ENCODE measurements at regions not wholly inside any gene's neighbourhood (a gene's known extent, or its start where the extent isn't known, plus 50 kb on each side); places are given as distances from the start of the nearest gene placed in this dataset.
A peak's percentile ranks its signal among the peaks of the same experiment; 100 is the strongest.

DNA sequence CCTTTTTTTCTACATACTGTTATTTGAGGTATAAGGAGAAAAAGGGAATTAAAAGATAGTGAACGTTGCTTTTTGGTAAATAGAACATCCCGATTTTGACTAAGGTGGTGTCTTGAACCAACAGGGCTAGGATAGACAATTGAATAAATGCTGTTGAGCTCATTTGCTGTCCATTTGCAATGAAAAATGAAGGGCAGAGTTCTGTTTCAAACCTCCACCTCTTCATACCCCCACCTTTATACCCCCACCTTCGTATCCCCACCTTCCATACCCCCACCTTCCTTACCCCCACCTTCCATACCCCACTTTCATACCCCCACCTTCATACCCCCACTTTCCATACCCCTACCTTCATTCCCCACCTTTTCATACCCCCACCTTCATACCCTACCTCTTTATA is 93.4 kb upstream of the NAA20 start:
- WGBS, 4 donors = 59 to 78% (median 62%) methylated on average over 3 of the region's 3 CpGs
- H3K4me1 ChIP-seq = peaks cover 11 to 77% (median 63%) of the 10 kb centered on the region in 12 donors

DNA sequence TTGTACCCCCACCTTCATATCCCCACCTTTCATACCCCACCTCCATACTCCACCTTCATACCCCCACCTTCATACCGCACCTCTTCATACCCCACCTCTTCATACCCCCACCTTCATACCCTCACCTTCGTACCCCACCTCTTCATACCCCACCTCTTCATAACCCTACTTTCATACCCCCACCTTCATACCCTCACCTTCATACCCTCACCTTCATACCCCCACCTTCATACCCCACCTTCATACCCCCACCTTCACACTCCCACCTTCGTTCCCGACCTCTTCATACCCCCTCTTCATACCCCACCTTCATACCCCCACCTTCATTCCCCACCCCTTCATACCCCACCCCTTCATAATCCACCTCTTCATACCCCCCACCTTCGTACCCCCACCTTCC is 92.9 kb upstream of the NAA20 start:
- no peak for TF ChIP-seq POLR2A (IDR thresholded peaks at IDR 0.05)
- TF ChIP-seq, protein P1, sequence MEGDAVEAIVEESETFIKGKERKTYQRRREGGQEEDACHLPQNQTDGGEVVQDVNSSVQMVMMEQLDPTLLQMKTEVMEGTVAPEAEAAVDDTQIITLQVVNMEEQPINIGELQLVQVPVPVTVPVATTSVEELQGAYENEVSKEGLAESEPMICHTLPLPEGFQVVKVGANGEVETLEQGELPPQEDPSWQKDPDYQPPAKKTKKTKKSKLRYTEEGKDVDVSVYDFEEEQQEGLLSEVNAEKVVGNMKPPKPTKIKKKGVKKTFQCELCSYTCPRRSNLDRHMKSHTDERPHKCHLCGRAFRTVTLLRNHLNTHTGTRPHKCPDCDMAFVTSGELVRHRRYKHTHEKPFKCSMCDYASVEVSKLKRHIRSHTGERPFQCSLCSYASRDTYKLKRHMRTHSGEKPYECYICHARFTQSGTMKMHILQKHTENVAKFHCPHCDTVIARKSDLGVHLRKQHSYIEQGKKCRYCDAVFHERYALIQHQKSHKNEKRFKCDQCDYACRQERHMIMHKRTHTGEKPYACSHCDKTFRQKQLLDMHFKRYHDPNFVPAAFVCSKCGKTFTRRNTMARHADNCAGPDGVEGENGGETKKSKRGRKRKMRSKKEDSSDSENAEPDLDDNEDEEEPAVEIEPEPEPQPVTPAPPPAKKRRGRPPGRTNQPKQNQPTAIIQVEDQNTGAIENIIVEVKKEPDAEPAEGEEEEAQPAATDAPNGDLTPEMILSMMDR (IDR thresholded peaks at IDR 0.05) = no peak
- no peak overlapping the region for H3K4me3 ChIP-seq
- 67 to 84% (median 71%) methylated on average over 5 of the region's 5 CpGs for WGBS, 4 donors
- H3K36me3 ChIP-seq = no peaks in the 10 kb centered on the region
- no peaks in the 10 kb centered on the region for H3K27me3 ChIP-seq
- peaks cover 11 to 78% (median 62%) of the 10 kb centered on the region in 12 donors for H3K4me1 ChIP-seq
- no peaks in the 10 kb centered on the region for H3K9me3 ChIP-seq
- no peak for ATAC-seq
- no peak for DNase-seq
- intact Hi-C loops (cut with DNase I) = loop anchor here in 1 of 10 donors (5.0 kb wide), 1 partner anchor 68 kb away; no protein-coding TSS in a partner anchor
- no peak overlapping the region for H3K27ac ChIP-seq

More for the DNA sequence above, 93.4 kb upstream of the NAA20 start:
- intact Hi-C loops (cut with DNase I) = loop anchor here in 1 of 10 donors (5.0 kb wide), 1 partner anchor 69 kb away; no protein-coding TSS in a partner anchor
- Histone ChIP-seq H3K36me3 (no peaks in the 10 kb centered on the region), H3K4me3 (no peak overlapping the region), H3K9me3 (no peaks in the 10 kb centered on the region), H3K27me3 (no peaks in the 10 kb centered on the region), H3K27ac (no peak overlapping the region)
- ATAC-seq = no peak
- TF ChIP-seq, protein P1 (IDR thresholded peaks at IDR 0.05) = no peak
- no peak for TF ChIP-seq POLR2A (IDR thresholded peaks at IDR 0.05)
- no peak for DNase-seq

DNA sequence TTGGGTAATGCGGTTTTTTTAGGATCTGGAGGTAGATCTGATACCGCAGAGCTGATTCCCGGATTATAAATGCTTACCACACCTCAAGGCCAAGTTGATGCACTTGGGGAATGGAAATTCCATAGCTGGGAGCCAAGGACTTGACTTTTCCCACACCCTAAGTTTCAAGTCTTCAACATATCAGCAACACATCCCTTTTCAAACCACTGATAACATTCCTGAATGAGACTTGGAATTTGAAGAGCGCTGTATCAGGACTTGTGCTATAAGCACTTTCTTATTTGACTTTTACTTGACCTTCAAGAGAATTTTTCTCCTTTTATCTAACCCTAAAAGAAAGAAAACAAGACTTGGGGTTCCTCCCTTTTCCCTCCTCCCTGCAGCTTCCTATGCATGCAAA is 90.6 kb upstream of the NAA20 start:
- intact Hi-C loops (cut with DNase I) = no loop called here
- no peak for DNase-seq
- no peak for ATAC-seq
- H3K9me3 ChIP-seq = no peaks in the 10 kb centered on the region
- H3K4me1 ChIP-seq = peaks cover 11 to 83% (median 57%) of the 10 kb centered on the region in 12 donors
- TF ChIP-seq, protein P1 (IDR thresholded peaks at IDR 0.05) = no peak
- no peak for TF ChIP-seq POLR2A (IDR thresholded peaks at IDR 0.05)
- no peaks in the 10 kb centered on the region for H3K27me3 ChIP-seq
- peak overlapping the region in 3 of 12 donors; percentile 3 to 18 (median 10) for H3K27ac ChIP-seq
- no peak overlapping the region for H3K4me3 ChIP-seq
- H3K36me3 ChIP-seq = no peaks in the 10 kb centered on the region
- 35 to 45% (median 42%) methylated on average over 4 of the region's 4 CpGs for WGBS, 4 donors

DNA sequence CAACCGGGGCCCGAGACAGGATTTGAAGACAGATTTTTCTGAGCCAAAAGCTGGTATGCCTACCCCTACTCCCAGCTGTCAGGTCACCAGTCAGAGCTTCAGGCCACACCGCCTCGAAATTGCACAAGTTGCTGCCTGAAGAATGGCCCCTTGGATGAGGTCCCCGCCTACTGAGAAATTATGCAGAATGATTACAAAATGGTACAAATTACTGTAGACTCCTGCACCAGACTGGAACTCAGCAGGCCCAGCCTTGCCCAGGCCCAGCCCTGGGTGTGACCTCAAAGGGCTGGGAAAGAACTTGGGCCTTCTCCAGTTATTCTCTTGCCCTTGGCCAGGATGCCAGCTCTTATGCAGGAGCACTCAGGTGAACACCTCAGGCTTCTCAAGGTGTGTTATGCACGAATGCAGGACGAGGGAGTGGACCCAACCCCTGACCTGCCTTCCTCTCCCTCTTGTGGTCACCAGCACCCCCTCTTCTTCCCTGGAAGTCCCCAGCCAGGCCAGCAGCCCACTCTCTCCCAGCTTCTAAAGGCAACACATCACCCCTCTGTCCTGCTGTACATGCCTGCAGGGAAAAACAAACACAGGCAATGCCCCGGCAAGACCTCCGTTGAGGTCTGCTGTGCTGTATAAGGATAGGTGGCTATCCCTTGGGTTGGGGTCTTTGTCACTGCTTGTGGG is 88.7 kb upstream of the NAA20 start:
- Histone ChIP-seq H3K9me3 (no peaks in the 10 kb centered on the region), H3K4me1 (peaks cover 11 to 83% (median 60%) of the 10 kb centered on the region in 12 donors), H3K27me3 (no peaks in the 10 kb centered on the region), H3K36me3 (no peaks in the 10 kb centered on the region), H3K27ac (peak overlapping the region in 3 of 12 donors; percentile 4 to 27 (median 23)), H3K4me3 (no peak overlapping the region)
- WGBS, 4 donors = 78 to 88% (median 84%) methylated on average over 8 to 9 of the region's 9 CpGs
- DNase-seq (no peak), ATAC-seq (peak in 2 of 4 donors; percentile 12 to 44)
- no peak for TF ChIP-seq POLR2A (IDR thresholded peaks at IDR 0.05)
- TF ChIP-seq, protein P1 (IDR thresholded peaks at IDR 0.05) = no peak
- intact Hi-C loops (cut with DNase I) = no loop called here

Data from heart left ventricle (tissue), 16 donors.